ENCODE measurements at regions not wholly inside any gene's neighbourhood (a gene's known extent, or its start where the extent isn't known, plus 50 kb on each side); places are given as distances from the start of the nearest gene placed in this dataset.

DNA sequence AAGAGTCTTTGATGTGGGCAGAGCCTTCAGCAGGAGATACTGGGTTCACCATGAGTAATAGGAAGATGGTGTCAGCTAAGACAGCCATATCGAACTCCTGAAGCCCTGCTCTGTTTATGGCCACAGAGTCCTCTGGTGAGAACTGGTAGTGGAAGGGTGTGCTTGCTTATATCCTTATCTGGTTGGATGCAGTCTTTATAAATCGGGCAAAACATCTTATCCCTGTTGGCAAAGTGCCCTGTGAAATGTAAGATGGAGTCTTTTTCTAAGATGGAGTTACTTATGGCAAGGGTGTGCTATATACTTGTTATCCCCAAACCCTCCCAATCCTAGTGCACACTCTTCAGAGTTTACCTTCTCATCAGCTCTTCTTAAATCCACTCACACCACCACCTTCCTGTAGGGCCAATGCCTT is 190.8 kb upstream of the PARD3B start:
- no peak for TF ChIP-seq CTCF (IDR thresholded peaks at IDR 0.05; ENCODE audit: low read depth, low read length, poor library complexity, severe bottlenecking)
- no peak for TF ChIP-seq EZH2phosphoT487 (IDR thresholded peaks at IDR 0.05; ENCODE audit: borderline replicate concordance, low read length)

Data from DOHH2 (cell line).